Ovary (tissue), 7 donors: ENCODE measurements at regions not wholly inside any gene's neighbourhood (a gene's known extent, or its start where the extent isn't known, plus 50 kb on each side); places are given as distances from the start of the nearest gene placed in this dataset.

ENCODE experiments used
- DNase-seq, 5 donors: peaks; one replicate each; pipeline ENCODE4 v3.0.0-alpha.2; 2019 to 2020
- H3K27ac ChIP-seq, 2 donors: fragments of 200-600 bp; one replicate each; pipeline versions ENCODE4 v1.5.1 to v1.8.0; 2019 to 2022
- H3K27me3 ChIP-seq: fragments of 200-600 bp; one replicate; pipeline ENCODE4 v1.8.0; 2022
- H3K36me3 ChIP-seq: fragments of 200-600 bp; sonication (generic); one replicate; pipeline ENCODE4 v1.5.1; 2019
- H3K4me1 ChIP-seq: one replicate; pipeline ENCODE4 v1.8.1; 2013; ENCODE audit warnings: mild to moderate bottlenecking, moderate library complexity; ENCODE audit not compliant: insufficient read depth
- H3K4me3 ChIP-seq: fragments of 200-600 bp; sonication (generic); one replicate; pipeline ENCODE4 v1.5.1; 2017
- H3K9me3 ChIP-seq, 2 donors: fragments of 200-600 bp in 1 of 2; sonication (generic) in 1 of 2; one replicate each; pipeline versions ENCODE4 v1.5.1 to v1.8.1; 2013 to 2019; ENCODE audit warnings: mild to moderate bottlenecking in 1 of 2, moderate library complexity in 1 of 2
- CTCF ChIP-seq, 3 donors: fragments of 450-650 bp in 2 of 3; fragments of 200-600 bp in 1 of 3; IDR thresholded peaks; one replicate each; pipeline versions ENCODE4 v1.5.1 to v1.8.0; 2016 to 2022; ENCODE audit warnings: antibody characterized with exemption in 3 of 3, mild to moderate bottlenecking in 1 of 3
- EP300 ChIP-seq: sonication (generic); formaldehyde crosslinking; IDR thresholded peaks from one replicate; pipeline ENCODE4 v1.6.1; 2017; ENCODE audit warnings: antibody characterized with exemption
- POLR2A ChIP-seq: fragments of 450-650 bp; IDR thresholded peaks from one replicate; pipeline ENCODE4 v1.6.1; 2017; ENCODE audit warnings: antibody characterized with exemption, mild to moderate bottlenecking, moderate library complexity
- WGBS, 3 donors: extraction: QIAGEN DNeasy Blood & Tissue Kit in 1 of 3; methylation state at CpG; one replicate each; pipeline versions ENCODE4 v1.1.5 to v1.1.7; 2013 to 2017; 5-methylcytosine and 5-hydroxymethylcytosine counted together
- intact Hi-C, 4 donors: fragments of 100-400 bp; cut with DNase I; formaldehyde crosslinking; loops; one replicate each; pipeline versions ENCODE4 v1.11.0 to v1.15.1; 2022 to 2023
- donor health status: DM: no; HTN: no; CAD: no; lungs with moderate emphysema.
- donor health status: DM: no; HTN: no; CAD: no.
- donor health status: Bipolar disorder and iron deficiency.
- donor health status: DM: no; HTN: no; CAD: no.
- donor health status: DM: yes; HTN: yes; CAD: no.

GRCh38 chr21:35705237-35705887 lies 355.0 kb downstream of the SETD4 start:
- no peaks in the 10 kb centered on the region for H3K9me3 ChIP-seq

GRCh38 chr21:35703704-35704103 lies 356.6 kb downstream of the SETD4 start:
- intact Hi-C loops: no loop called here
- Histone ChIP-seq H3K36me3 (no peaks in the 10 kb centered on the region), H3K4me1 (no peaks in the 10 kb centered on the region), H3K9me3 (no peaks in the 10 kb centered on the region), H3K27me3 (no peaks in the 10 kb centered on the region), H3K27ac (no peak overlapping the region), H3K4me3 (no peak overlapping the region)
- 96 to 98% (median 98%) methylated on average over 1 of the region's 1 CpG for WGBS, 3 donors
- no peak for TF ChIP-seq CTCF (IDR thresholded peaks at IDR 0.05)
- no peak for TF ChIP-seq EP300
- TF ChIP-seq POLR2A: no peak
- no peak for DNase-seq

More at GRCh38 chr21:35705237-35705887, 355.0 kb downstream of the SETD4 start:
- intact Hi-C loops: no loop called here
- 48 to 99% (median 97%) methylated on average over 2 of the region's 2 CpGs for whole genome bisulfite sequencing, 3 donors
- H3K27me3 ChIP-seq: no peaks in the 10 kb centered on the region
- H3K4me1 ChIP-seq: no peaks in the 10 kb centered on the region
- H3K27ac ChIP-seq: no peak overlapping the region
- H3K4me3 ChIP-seq: no peak overlapping the region
- DNase-seq: no peak
- TF ChIP-seq CTCF (IDR thresholded peaks at IDR 0.05): no peak
- TF ChIP-seq POLR2A: no peak
- no peak for TF ChIP-seq EP300
- no peaks in the 10 kb centered on the region for H3K36me3 ChIP-seq

GRCh38 chr21:35699361-35699760 lies 361.0 kb downstream of the SETD4 start:
- Histone ChIP-seq H3K4me1 (peaks cover 11% of the 10 kb centered on the region), H3K36me3 (no peaks in the 10 kb centered on the region), H3K27ac (no peak overlapping the region), H3K9me3 (no peaks in the 10 kb centered on the region), H3K4me3 (no peak overlapping the region), H3K27me3 (no peaks in the 10 kb centered on the region)
- no peak for DNase-seq
- 93 to 95% (median 93%) methylated on average over 3 of the region's 3 CpGs for WGBS, 3 donors
- TF ChIP-seq POLR2A (no peak), EP300 (no peak), CTCF (IDR thresholded peaks at IDR 0.05) (no peak)
- intact Hi-C loops: no loop called here

GRCh38 chr21:35697321-35697808 lies 363.0 kb downstream of the SETD4 start:
- H3K36me3 ChIP-seq: no peaks in the 10 kb centered on the region
- DNase-seq: peak; percentile 64 to 89 (median 87)
- no peak overlapping the region for H3K4me3 ChIP-seq
- intact Hi-C loops: no loop called here
- no peak overlapping the region for H3K27ac ChIP-seq
- peaks cover 11% of the 10 kb centered on the region for H3K4me1 ChIP-seq
- WGBS, 3 donors: 1 to 10% (median 3%) methylated on average over 3 of the region's 3 CpGs
- TF ChIP-seq POLR2A: no peak
- TF ChIP-seq EP300: no peak
- no peak for TF ChIP-seq CTCF (IDR thresholded peaks at IDR 0.05)
- H3K9me3 ChIP-seq: no peaks in the 10 kb centered on the region
- no peaks in the 10 kb centered on the region for H3K27me3 ChIP-seq
